A673 (cell line): ENCODE measurements at regions not wholly inside any gene's neighbourhood (a gene's known extent, or its start where the extent isn't known, plus 50 kb on each side); places are given as distances from the start of the nearest gene placed in this dataset.

ENCODE experiments used
- BruUV-seq: library from RNA; stranded (reverse); fragments of 400-500 nt; replicated peaks from 2 replicates; lab custom pipeline; 2021; lab: Mats Ljungman, UMichigan
- CTCF ChIA-PET: fragments of 300-600 bp; sonication (Branson Sonifier 250); formaldehyde crosslinking; loops from one replicate; lab custom pipeline; 2022; ENCODE audit warnings: antibody characterized with exemption; lab: Charles Lee
- POLR2A ChIA-PET: fragments of 300-600 bp; sonication (Branson Sonifier 250); formaldehyde crosslinking; loops from one replicate; lab custom pipeline; 2022; ENCODE audit warnings: antibody characterized with exemption; ENCODE audit not compliant: low non-redundant PET; lab: Charles Lee
- DNase-seq: peaks from one replicate; pipeline ENCODE4 v3.0.0-alpha.2; 2015; ENCODE audit warnings: low spot score
- H3K27ac ChIP-seq: fragments of 200-600 bp; sonication (generic); 2 replicates; pipeline ENCODE4 v1.5.1; 2016; ENCODE audit warnings: mixed run types, low read depth, mild to moderate bottlenecking, mixed read lengths, antibody characterized with exemption, low read length; ENCODE audit not compliant: poor library complexity, severe bottlenecking
- H3K27me3 ChIP-seq: fragments of 200-600 bp; sonication (generic); replicated peaks from 2 replicates; pipeline ENCODE4 v1.6.1; 2017; ENCODE audit warnings: mixed run types, low read depth, mild to moderate bottlenecking, mixed read lengths, antibody characterized with exemption, low read length; ENCODE audit not compliant: insufficient read depth, poor library complexity
- H3K36me3 ChIP-seq: fragments of 200-600 bp; sonication (generic); 2 replicates; pipeline ENCODE4 v1.6.1; 2016; ENCODE audit warnings: mixed run types, mild to moderate bottlenecking, mixed read lengths, antibody characterized with exemption, low read length; ENCODE audit not compliant: insufficient read depth, poor library complexity, severe bottlenecking
- H3K4me1 ChIP-seq: fragments of 200-600 bp; sonication (generic); 2 replicates; pipeline ENCODE4 v1.6.1; 2017; ENCODE audit warnings: mixed run types, mild to moderate bottlenecking, mixed read lengths, antibody characterized with exemption, low read length; ENCODE audit not compliant: insufficient read depth, poor library complexity, severe bottlenecking
- H3K4me3 ChIP-seq: fragments of 200-600 bp; sonication (generic); 2 replicates; pipeline ENCODE4 v1.5.1; 2016; ENCODE audit warnings: low read depth, mixed run types, mild to moderate bottlenecking, mixed read lengths, low read length; ENCODE audit not compliant: poor library complexity, severe bottlenecking
- H3K9me3 ChIP-seq: fragments of 200-600 bp; sonication (generic); 2 replicates; pipeline ENCODE4 v1.6.1; 2016; ENCODE audit warnings: mixed run types, low read depth, mild to moderate bottlenecking, mixed read lengths, antibody characterized with exemption, low read length; ENCODE audit not compliant: poor library complexity, severe bottlenecking
- EZH2 ChIP-seq: fragments of 200-600 bp; sonication (generic); IDR thresholded peaks from 2 replicates; pipeline ENCODE4 v1.6.1; 2017; ENCODE audit warnings: borderline replicate concordance, low read depth, mild to moderate bottlenecking, mixed read lengths, antibody characterized with exemption, low read length; ENCODE audit not compliant: poor library complexity, severe bottlenecking
- intact Hi-C: fragments of 100-400 bp; cut with micrococcal nuclease; formaldehyde crosslinking; loops from one replicate; pipeline ENCODE4 v1.10.0; 2022; ENCODE audit not compliant: unreplicated experiment
- TF ChIP-seq, protein P1 (sequence below): fragments of 300-800, 200-600 bp; sonication (generic); conservative IDR thresholded peaks from 2 replicates; pipeline ENCODE4 v1.5.1; 2017; ENCODE audit warnings: low read depth, mild to moderate bottlenecking, antibody characterized with exemption, low read length, moderate library complexity, mixed read lengths

DNA sequence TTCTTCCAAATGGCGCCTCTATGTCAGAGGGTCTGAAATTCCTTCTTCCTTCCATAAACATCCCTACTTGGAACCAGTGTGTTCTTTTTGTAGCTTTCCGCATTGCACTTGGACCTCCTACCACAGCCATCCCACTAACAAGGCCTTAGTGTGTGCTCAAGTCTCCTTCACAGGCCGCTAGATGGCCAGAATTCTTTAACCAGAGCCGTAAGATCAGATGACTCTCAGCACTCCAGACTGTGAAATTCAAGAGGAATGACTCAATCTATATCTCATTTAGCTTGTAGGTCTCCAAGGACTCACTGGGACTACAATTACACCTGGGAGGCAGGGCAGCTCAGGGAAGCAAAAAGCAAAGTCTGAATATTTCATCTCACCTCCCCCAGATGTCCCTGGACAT lies 298.9 kb downstream of the EIPR1 start:
- H3K27ac ChIP-seq: no peak overlapping the region
- BruUV-seq: no TSS peak
- H3K36me3 ChIP-seq: no peaks in the 10 kb centered on the region
- no peak overlapping the region for H3K4me3 ChIP-seq
- ChIA-PET POLR2A (interaction anchor here (0.7 kb wide), 1 partner anchor 431 kb away, joined by 4 read pairs; no protein-coding TSS in a partner anchor), CTCF (no interaction called here)
- no peaks in the 10 kb centered on the region for H3K4me1 ChIP-seq
- peak; percentile 6 for DNase-seq
- H3K27me3 ChIP-seq: no peaks in the 10 kb centered on the region
- TF ChIP-seq EZH2: no peak
- H3K9me3 ChIP-seq: no peaks in the 10 kb centered on the region
- intact Hi-C loops: no loop called here

DNA sequence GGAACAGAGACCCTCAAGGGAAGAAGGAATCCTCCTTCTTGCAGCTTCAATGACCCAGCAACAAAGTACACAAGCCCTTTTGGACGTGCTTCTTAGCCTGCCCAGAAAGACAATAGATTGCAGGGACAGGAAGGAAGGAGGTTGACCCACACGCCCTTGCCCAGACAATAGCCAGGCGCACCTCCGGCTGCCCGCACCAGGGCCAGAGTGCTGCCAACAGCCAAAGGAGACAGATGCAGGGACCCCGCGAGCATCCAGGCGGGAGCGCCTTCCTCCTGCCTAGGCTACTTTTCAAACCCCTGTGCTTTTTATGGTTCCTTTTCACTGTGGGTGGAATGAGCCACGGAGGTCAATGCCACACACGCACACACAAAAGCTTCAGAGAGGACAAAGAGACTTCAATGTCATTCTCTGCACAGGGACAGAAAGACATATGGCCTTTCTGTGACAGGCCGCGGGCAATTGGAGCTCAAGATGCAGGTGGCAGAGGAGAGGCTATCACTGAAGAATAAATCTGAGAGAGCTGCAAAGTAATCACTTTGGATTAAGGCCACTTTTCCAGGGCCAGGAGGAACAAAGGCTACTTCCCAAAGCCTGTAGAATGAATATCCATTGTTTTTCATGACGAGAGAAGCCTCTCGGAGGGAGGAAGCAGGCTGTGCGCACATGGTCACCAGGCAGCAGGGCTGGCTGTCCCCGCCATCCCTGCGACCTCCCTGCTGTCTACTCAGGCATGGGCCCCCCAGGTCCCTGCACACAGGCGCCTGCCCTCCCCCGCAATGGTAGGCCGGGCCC lies 300.6 kb downstream of the EIPR1 start:
- TF ChIP-seq EZH2: no peak
- TF ChIP-seq, protein P1, sequence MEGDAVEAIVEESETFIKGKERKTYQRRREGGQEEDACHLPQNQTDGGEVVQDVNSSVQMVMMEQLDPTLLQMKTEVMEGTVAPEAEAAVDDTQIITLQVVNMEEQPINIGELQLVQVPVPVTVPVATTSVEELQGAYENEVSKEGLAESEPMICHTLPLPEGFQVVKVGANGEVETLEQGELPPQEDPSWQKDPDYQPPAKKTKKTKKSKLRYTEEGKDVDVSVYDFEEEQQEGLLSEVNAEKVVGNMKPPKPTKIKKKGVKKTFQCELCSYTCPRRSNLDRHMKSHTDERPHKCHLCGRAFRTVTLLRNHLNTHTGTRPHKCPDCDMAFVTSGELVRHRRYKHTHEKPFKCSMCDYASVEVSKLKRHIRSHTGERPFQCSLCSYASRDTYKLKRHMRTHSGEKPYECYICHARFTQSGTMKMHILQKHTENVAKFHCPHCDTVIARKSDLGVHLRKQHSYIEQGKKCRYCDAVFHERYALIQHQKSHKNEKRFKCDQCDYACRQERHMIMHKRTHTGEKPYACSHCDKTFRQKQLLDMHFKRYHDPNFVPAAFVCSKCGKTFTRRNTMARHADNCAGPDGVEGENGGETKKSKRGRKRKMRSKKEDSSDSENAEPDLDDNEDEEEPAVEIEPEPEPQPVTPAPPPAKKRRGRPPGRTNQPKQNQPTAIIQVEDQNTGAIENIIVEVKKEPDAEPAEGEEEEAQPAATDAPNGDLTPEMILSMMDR: no peak
- H3K4me1 ChIP-seq: no peaks in the 10 kb centered on the region
- ChIA-PET POLR2A (no interaction called here), CTCF (no interaction called here)
- H3K27ac ChIP-seq: no peak overlapping the region
- intact Hi-C loops: no loop called here
- no peak overlapping the region for H3K4me3 ChIP-seq
- no peaks in the 10 kb centered on the region for H3K36me3 ChIP-seq
- no peaks in the 10 kb centered on the region for H3K9me3 ChIP-seq
- DNase-seq: no peak
- no peaks in the 10 kb centered on the region for H3K27me3 ChIP-seq
- BruUV-seq: no TSS peak

DNA sequence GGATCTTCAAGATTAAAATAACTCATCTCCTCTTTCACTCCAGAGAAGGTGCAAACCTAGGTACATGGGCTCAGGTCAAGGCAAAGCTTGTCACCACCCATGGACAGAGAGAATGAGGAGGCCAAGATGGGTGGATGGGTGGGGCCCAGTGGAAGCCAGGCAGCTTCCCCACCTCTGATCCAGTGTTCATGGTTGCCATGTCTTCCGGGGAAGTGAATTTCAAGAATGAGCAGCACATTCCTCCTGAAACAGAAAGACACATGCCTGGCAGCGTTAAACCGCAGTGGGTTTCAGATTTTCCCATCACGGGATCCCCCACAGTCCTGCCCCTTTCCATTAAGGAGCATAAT lies 301.7 kb downstream of the EIPR1 start:
- no peak for TF ChIP-seq EZH2
- TF ChIP-seq, protein P1: no peak
- POLR2A ChIA-PET: no interaction called here
- BruUV-seq: no TSS peak
- Histone ChIP-seq H3K9me3 (no peaks in the 10 kb centered on the region), H3K27ac (no peak overlapping the region), H3K27me3 (no peaks in the 10 kb centered on the region), H3K4me3 (no peak overlapping the region), H3K4me1 (no peaks in the 10 kb centered on the region), H3K36me3 (no peaks in the 10 kb centered on the region)
- CTCF ChIA-PET: no interaction called here
- intact Hi-C loops: no loop called here
- DNase-seq: no peak

GRCh38 chr2:3075316-3075990 lies 302.2 kb downstream of the EIPR1 start:
- no peak for DNase-seq
- Histone ChIP-seq H3K4me1 (no peaks in the 10 kb centered on the region), H3K36me3 (no peaks in the 10 kb centered on the region), H3K27me3 (no peaks in the 10 kb centered on the region), H3K9me3 (no peaks in the 10 kb centered on the region), H3K27ac (no peak overlapping the region), H3K4me3 (no peak overlapping the region)
- intact Hi-C loops: no loop called here
- POLR2A ChIA-PET: no interaction called here
- CTCF ChIA-PET: no interaction called here
- TF ChIP-seq, protein P1: no peak
- no peak for TF ChIP-seq EZH2
- no TSS peak for BruUV-seq
